Right atrium auricular region (tissue), 2 donors: ENCODE measurements at regions not wholly inside any gene's neighbourhood (a gene's known extent, or its start where the extent isn't known, plus 50 kb on each side); places are given as distances from the start of the nearest gene placed in this dataset.
"Not testable (repeated sequence)": the region's sequence is repeated elsewhere in the genome, so short reads cannot be mapped to it uniquely, and the experiment has no call there.

Experiments used
- DNase-seq: peaks from one replicate; pipeline ENCODE4 v3.0.0-alpha.2; 2019; ENCODE audit warnings: low spot score
- H3K27ac ChIP-seq, 2 donors: fragments of 200-600 bp; sonication (generic); 1 replicate in 1 of 2; 2 replicates in 1 of 2; pipeline ENCODE4 v1.5.1; 2016 to 2019
- H3K27me3 ChIP-seq, 2 donors: fragments of 200-600 bp; sonication (generic); one replicate each; pipeline versions ENCODE4 v1.5.1 to v1.6.0; 2017 to 2019
- H3K36me3 ChIP-seq: fragments of 200-600 bp; sonication (generic); one replicate; pipeline ENCODE4 v1.5.1; 2016
- H3K4me1 ChIP-seq, 2 donors: fragments of 200-600 bp; sonication (generic); one replicate each; pipeline versions ENCODE4 v1.5.1 to v1.6.0; 2017 to 2019
- H3K4me3 ChIP-seq, 2 donors: fragments of 200-600 bp; sonication (generic); 1 replicate in 1 of 2; 2 replicates in 1 of 2; pipeline ENCODE4 v1.5.1; 2017 to 2019; ENCODE audit warnings: mild to moderate bottlenecking in 1 of 2, moderate library complexity in 1 of 2
- H3K9me3 ChIP-seq, 2 donors: fragments of 200-600 bp; sonication (generic); one replicate each; pipeline ENCODE4 v1.5.1; 2019
- CTCF ChIP-seq, 2 donors: fragments of 200-600 bp; sonication (generic); IDR thresholded peaks; one replicate each; pipeline ENCODE4 v1.5.1; 2019; ENCODE audit warnings: antibody characterized with exemption in 2 of 2

- no peak for DNase-seq
- Histone ChIP-seq H3K36me3 (no peaks in the 10 kb centered on the region), H3K9me3 (no peaks in the 10 kb centered on the region), H3K27ac (no peak overlapping the region), H3K27me3 (no peaks in the 10 kb centered on the region), H3K4me3 (no peak overlapping the region), H3K4me1 (no peaks in the 10 kb centered on the region)
- no peak for TF ChIP-seq CTCF (IDR thresholded peaks at IDR 0.05)
Measured at GRCh38 chr15:81660976-81661375, 287.0 kb upstream of the TMC3 start.

- H3K4me1 ChIP-seq: no peaks in the 10 kb centered on the region
- no peak overlapping the region for H3K27ac ChIP-seq
- H3K4me3 ChIP-seq: no peak overlapping the region
- H3K27me3 ChIP-seq: no peaks in the 10 kb centered on the region
- TF ChIP-seq CTCF (IDR thresholded peaks at IDR 0.05): no peak
- no peaks in the 10 kb centered on the region for H3K36me3 ChIP-seq
- DNase-seq: no peak
- no peaks in the 10 kb centered on the region for H3K9me3 ChIP-seq
Measured at GRCh38 chr15:81653259-81653658, 279.2 kb upstream of the TMC3 start.

GRCh38 chr15:81645470-81645869 lies 271.5 kb upstream of the TMC3 start:
- no peak for DNase-seq
- no peaks in the 10 kb centered on the region for H3K4me1 ChIP-seq
- H3K27ac ChIP-seq: no peak overlapping the region
- no peak overlapping the region for H3K4me3 ChIP-seq
- no peak for TF ChIP-seq CTCF (IDR thresholded peaks at IDR 0.05)
- H3K27me3 ChIP-seq: no peaks in the 10 kb centered on the region
- H3K36me3 ChIP-seq: no peaks in the 10 kb centered on the region
- H3K9me3 ChIP-seq: no peaks in the 10 kb centered on the region

GRCh38 chr15:81643771-81644170 lies 269.8 kb upstream of the TMC3 start:
- H3K9me3 ChIP-seq: no peaks in the 10 kb centered on the region
- H3K27ac ChIP-seq: no peak overlapping the region
- H3K4me3 ChIP-seq: no peak overlapping the region
- no peak for DNase-seq
- no peaks in the 10 kb centered on the region for H3K4me1 ChIP-seq
- no peak for TF ChIP-seq CTCF (IDR thresholded peaks at IDR 0.05)
- H3K27me3 ChIP-seq: no peaks in the 10 kb centered on the region
- no peaks in the 10 kb centered on the region for H3K36me3 ChIP-seq

GRCh38 chr15:81642451-81642990 lies 268.5 kb upstream of the TMC3 start:
- Histone ChIP-seq H3K27ac (no peak overlapping the region), H3K36me3 (no peaks in the 10 kb centered on the region), H3K27me3 (no peaks in the 10 kb centered on the region), H3K9me3 (no peaks in the 10 kb centered on the region), H3K4me3 (no peak overlapping the region), H3K4me1 (no peaks in the 10 kb centered on the region)
- DNase-seq: no peak
- no peak for TF ChIP-seq CTCF (IDR thresholded peaks at IDR 0.05)

- not testable (repeated sequence) for H3K4me3 ChIP-seq, H3K27ac ChIP-seq, DNase-seq, H3K9me3 ChIP-seq, H3K27me3 ChIP-seq, H3K36me3 ChIP-seq, H3K4me1 ChIP-seq
Measured at GRCh38 chr15:81636064-81636463, 262.1 kb upstream of the TMC3 start.
